H1 (cell line): ENCODE measurements at regions not wholly inside any gene's neighbourhood (a gene's known extent, or its start where the extent isn't known, plus 50 kb on each side); places are given as distances from the start of the nearest gene placed in this dataset.

Source experiments
- CTCF ChIA-PET: fragments of 300-600 bp; sonication (Branson Sonifier 250); formaldehyde crosslinking; loops from one replicate; lab custom pipeline; 2021; ENCODE audit not compliant: partially characterized antibody; lab: Charles Lee
- POLR2A ChIA-PET: fragments of 300-600 bp; sonication (Branson Sonifier 250); formaldehyde crosslinking; loops from one replicate; lab custom pipeline; 2021; ENCODE audit warnings: inconsistent platforms; ENCODE audit not compliant: partially characterized antibody; lab: Charles Lee
- DNase-seq, 2 experiments: peaks; one replicate each; pipeline versions ENCODE4 v3.0.0 to v3.0.0-alpha.2; 2010 to 2022; ENCODE audit warnings: low spot score in 2 of 2, low read depth in 1 of 2, mixed read lengths in 1 of 2
- FAIRE-seq: peaks from 2 replicates; lab custom pipeline; 2011; peaks lifted over from hg19 to GRCh38; lab: Jason Lieb, UNC
- H2AFZ ChIP-seq: 2 replicates; pipeline ENCODE4 v1.8.1; 2012; ENCODE audit warnings: low read length, inconsistent platforms
- H2AK5ac ChIP-seq: 2 replicates; pipeline ENCODE4 v1.6.1; 2013; ENCODE audit warnings: low read depth, low read length
- H2BK120ac ChIP-seq: replicated peaks from 2 replicates; pipeline ENCODE3; 2013; ENCODE audit warnings: low read depth, low read length, inconsistent platforms
- H2BK12ac ChIP-seq: 2 replicates; pipeline ENCODE4 v1.6.1; 2013; ENCODE audit warnings: low read depth, low read length
- H2BK15ac ChIP-seq: 2 replicates; pipeline ENCODE4 v1.6.1; 2013; ENCODE audit warnings: low read length
- H2BK20ac ChIP-seq: 2 replicates; pipeline ENCODE4 v1.6.1; 2013; ENCODE audit warnings: low read length
- H2BK5ac ChIP-seq: 2 replicates; pipeline ENCODE4 v1.6.1; 2013; ENCODE audit warnings: low read depth, low read length
- H3K14ac ChIP-seq: 2 replicates; pipeline ENCODE4 v1.6.1; 2013; ENCODE audit warnings: inconsistent platforms; ENCODE audit not compliant: insufficient read length
- H3K18ac ChIP-seq: 2 replicates; pipeline ENCODE4 v1.6.1; 2013; ENCODE audit warnings: low read length; ENCODE audit errors: extremely low read depth
- H3K23ac ChIP-seq: 2 replicates; pipeline ENCODE4 v1.6.1; 2013; ENCODE audit warnings: inconsistent platforms; ENCODE audit not compliant: insufficient read length
- H3K23me2 ChIP-seq: 2 replicates; pipeline ENCODE4 v1.6.1; 2013; ENCODE audit warnings: low read depth, low read length
- H3K27ac ChIP-seq: 2 replicates; pipeline ENCODE4 v1.6.1; 2011; ENCODE audit warnings: low read depth, low read length, inconsistent platforms
- H3K27me3 ChIP-seq, 4 experiments: replicated peaks in 1 of 4; 1 replicate in 1 of 4; 2 replicates in 3 of 4; pipeline versions ENCODE4 v1.6.1 to v1.8.1; 2011 to 2013; ENCODE audit warnings: low read length in 3 of 4, mild to moderate bottlenecking in 3 of 4, inconsistent platforms in 2 of 4, mixed read lengths in 2 of 4, moderate library complexity in 1 of 4; ENCODE audit not compliant: control insufficient read depth in 3 of 4, insufficient read depth in 3 of 4; ENCODE audit errors: extremely low read depth in 1 of 4
- H3K36me3 ChIP-seq, 4 experiments: 2 replicates each; pipeline versions ENCODE4 v1.6.1 to v1.8.1; 2011 to 2013; ENCODE audit warnings: mild to moderate bottlenecking in 4 of 4, low read length in 3 of 4, moderate library complexity in 2 of 4, control low read depth in 1 of 4, inconsistent platforms in 1 of 4; ENCODE audit not compliant: insufficient read depth in 4 of 4, control insufficient read depth in 2 of 4
- H3K4ac ChIP-seq: replicated peaks from 2 replicates; pipeline ENCODE3; 2013; ENCODE audit warnings: low read length, low read depth, mixed read lengths, inconsistent platforms; ENCODE audit not compliant: insufficient read length
- H3K4me1 ChIP-seq, 4 experiments: replicated peaks in 1 of 4; 1 replicate in 1 of 4; 2 replicates in 3 of 4; pipeline versions ENCODE4 v1.6.1 to v1.8.1; 2011 to 2013; ENCODE audit warnings: low read length in 3 of 4, inconsistent platforms in 2 of 4, mixed read lengths in 1 of 4; ENCODE audit not compliant: insufficient read depth in 4 of 4, control insufficient read depth in 3 of 4
- H3K4me2 ChIP-seq, 2 experiments: 2 replicates each; pipeline versions ENCODE4 v1.6.1 to v1.8.1; 2011 to 2013; ENCODE audit warnings: low read depth in 2 of 2, low read length in 2 of 2, control low read depth in 1 of 2, inconsistent platforms in 1 of 2, mild to moderate bottlenecking in 1 of 2; ENCODE audit not compliant: insufficient read depth in 1 of 2
- H3K4me3 ChIP-seq, 4 experiments: fragments of 200-600, 300-600 bp in 1 of 4; sonication (generic), shearing (Covaris generic), sonication (Bioruptor Twin) in 1 of 4; 2 replicates each; pipeline versions ENCODE4 v1.5.1 to v1.8.1; 2011 to 2016; ENCODE audit warnings: low read length in 4 of 4, low read depth in 3 of 4, control low read depth in 2 of 4, inconsistent platforms in 2 of 4, mild to moderate bottlenecking in 2 of 4, mixed read lengths in 1 of 4, moderate library complexity in 1 of 4; ENCODE audit not compliant: insufficient read depth in 2 of 4; ENCODE audit errors: extremely low read depth in 1 of 4
- H3K56ac ChIP-seq: replicated peaks from 2 replicates; pipeline ENCODE3; 2013; ENCODE audit warnings: low read depth, mild to moderate bottlenecking, mixed read lengths, low read length, inconsistent platforms; ENCODE audit not compliant: insufficient read length
- H3K79me1 ChIP-seq: 2 replicates; pipeline ENCODE4 v1.6.1; 2013; ENCODE audit warnings: low read depth, low read length, control low read depth
- H3K79me2 ChIP-seq, 2 experiments: 2 replicates each; pipeline versions ENCODE4 v1.6.1 to v1.8.1; 2012 to 2013; ENCODE audit warnings: low read length in 2 of 2, mild to moderate bottlenecking in 2 of 2, inconsistent platforms in 1 of 2; ENCODE audit not compliant: insufficient read depth in 2 of 2, control insufficient read depth in 1 of 2
- H3K9ac ChIP-seq, 4 experiments: replicated peaks in 1 of 4; 1 replicate in 1 of 4; 2 replicates in 3 of 4; pipeline versions ENCODE4 v1.6.1 to v1.8.1; 2011 to 2013; ENCODE audit warnings: low read depth in 3 of 4, low read length in 3 of 4, control low read depth in 2 of 4, mild to moderate bottlenecking in 2 of 4, moderate library complexity in 2 of 4, inconsistent platforms in 1 of 4; ENCODE audit errors: extremely low read depth in 1 of 4
- H3K9me3 ChIP-seq, 2 experiments: 2 replicates each; pipeline versions ENCODE4 v1.6.1 to v1.8.1; 2012 to 2013; ENCODE audit warnings: mild to moderate bottlenecking in 2 of 2, moderate library complexity in 2 of 2, control low read depth in 1 of 2, inconsistent platforms in 1 of 2, low read depth in 1 of 2, low read length in 1 of 2, mixed read lengths in 1 of 2; ENCODE audit not compliant: insufficient read depth in 2 of 2
- H4K20me1 ChIP-seq, 2 experiments: replicated peaks in 1 of 2; 2 replicates each; pipeline versions ENCODE3 to v1.8.1; 2011 to 2013; ENCODE audit warnings: inconsistent platforms in 2 of 2, low read length in 2 of 2, mild to moderate bottlenecking in 1 of 2; ENCODE audit not compliant: insufficient read depth in 2 of 2, control insufficient read depth in 1 of 2
- H4K5ac ChIP-seq: 2 replicates; pipeline ENCODE4 v1.6.1; 2013; ENCODE audit warnings: low read length, low read depth, mixed read lengths, inconsistent platforms; ENCODE audit not compliant: insufficient read length
- H4K8ac ChIP-seq: 2 replicates; pipeline ENCODE4 v1.8.0; 2013; ENCODE audit warnings: mild to moderate bottlenecking, moderate library complexity, low read length, inconsistent platforms; ENCODE audit not compliant: insufficient read depth; ENCODE audit errors: extremely low read depth
- H4K91ac ChIP-seq: replicated peaks from 2 replicates; pipeline ENCODE3; 2013; ENCODE audit warnings: low read length, mixed read lengths, inconsistent platforms; ENCODE audit not compliant: insufficient read length
- POLR2A ChIP-seq, 2 experiments: IDR thresholded peaks; 1 replicate in 1 of 2; 2 replicates in 1 of 2; pipeline ENCODE4 v1.6.1; 2011; ENCODE audit warnings: low read depth in 2 of 2, low read length in 2 of 2, mild to moderate bottlenecking in 2 of 2; ENCODE audit errors: control extremely low read depth in 1 of 2
- YY1 ChIP-seq: IDR thresholded peaks from 2 replicates; pipeline ENCODE4 v1.6.1; 2011; ENCODE audit warnings: low read depth, mild to moderate bottlenecking, low read length
- WGBS, 2 experiments: shearing (Covaris generic) in 1 of 2; methylation state at CpG; one replicate each; pipeline versions ENCODE4 v1.1.6 to v1.1.7; 2013 to 2015; ENCODE audit warnings: low lambda C conversion rate in 2 of 2, mixed read lengths in 2 of 2, inconsistent platforms in 1 of 2, low coverage in 1 of 2, missing lambda C conversion rate in 1 of 2; ENCODE audit not compliant: insufficient replicate concordance in 2 of 2, insufficient coverage in 1 of 2, insufficient read length in 1 of 2; ENCODE audit errors: extremely low coverage in 1 of 2, missing lambda C conversion rate in 1 of 2; 5-methylcytosine and 5-hydroxymethylcytosine counted together

DNA sequence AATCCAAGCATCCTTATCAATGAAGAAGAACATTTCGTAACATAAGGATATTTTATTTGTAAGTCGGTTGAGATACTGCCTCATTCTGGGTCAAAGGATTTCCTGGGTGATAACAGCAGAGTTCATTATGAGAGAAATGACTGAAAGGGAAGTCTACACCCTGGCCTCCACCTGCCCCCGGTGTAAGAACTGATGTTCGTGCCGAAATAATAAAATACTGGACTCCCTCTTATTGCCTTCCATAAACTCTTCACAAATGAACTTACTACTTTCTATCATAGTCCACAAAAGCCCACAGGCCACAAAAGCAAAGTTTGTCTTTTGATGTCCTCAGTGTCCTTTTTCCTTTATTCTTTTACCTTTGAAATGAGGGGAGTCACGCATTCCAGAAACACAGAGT is 174.4 kb downstream of the SERPINI1 start:
- H3K4me2 ChIP-seq = no peak overlapping the region
- no peak overlapping the region for H4K5ac ChIP-seq
- H2BK15ac ChIP-seq = no peak overlapping the region
- H3K27me3 ChIP-seq = no peaks in the 10 kb centered on the region
- no peak overlapping the region for H3K23ac ChIP-seq
- H4K91ac ChIP-seq = no peak overlapping the region
- H4K20me1 ChIP-seq = no peaks in the 10 kb centered on the region
- no peak overlapping the region for H3K14ac ChIP-seq
- H3K36me3 ChIP-seq = no peaks in the 10 kb centered on the region
- H3K79me1 ChIP-seq = no peaks in the 10 kb centered on the region
- no peak overlapping the region for H3K18ac ChIP-seq
- WGBS, 2 experiments = 92% methylated on average over 6 of the region's 6 CpGs; no CpG with 5 or more reads in 1 of the 2 experiments
- no peaks in the 10 kb centered on the region for H3K23me2 ChIP-seq
- no peak overlapping the region for H4K8ac ChIP-seq
- no peaks in the 10 kb centered on the region for H3K79me2 ChIP-seq
- H2BK12ac ChIP-seq = no peak overlapping the region
- H3K4ac ChIP-seq = no peak overlapping the region
- no peaks in the 10 kb centered on the region for H3K4me1 ChIP-seq
- H2BK5ac ChIP-seq = no peak overlapping the region
- ChIA-PET POLR2A (no interaction called here), CTCF (no interaction called here)
- H3K9me3 ChIP-seq = no peaks in the 10 kb centered on the region
- TF ChIP-seq POLR2A (IDR thresholded peaks at IDR 0.05; ENCODE audit: control extremely low read depth in 1 of 2, low read depth in 2 of 2, low read length in 2 of 2) (no peak), YY1 (no peak)
- no peak overlapping the region for H3K56ac ChIP-seq
- H2AK5ac ChIP-seq = no peak overlapping the region
- no peak overlapping the region for H2BK120ac ChIP-seq
- no peak overlapping the region for H3K4me3 ChIP-seq
- no peak for DNase-seq
- no peak overlapping the region for H3K27ac ChIP-seq
- no peak for FAIRE-seq
- H2BK20ac ChIP-seq = no peak overlapping the region
- H2AFZ ChIP-seq = no peak overlapping the region
- H3K9ac ChIP-seq = no peak overlapping the region
